ENCODE measurements at regions not wholly inside any gene's neighbourhood (a gene's known extent, or its start where the extent isn't known, plus 50 kb on each side); places are given as distances from the start of the nearest gene placed in this dataset.
"Not testable (repeated sequence)": the region's sequence is repeated elsewhere in the genome, so short reads cannot be mapped to it uniquely, and the experiment has no call there.

DNA sequence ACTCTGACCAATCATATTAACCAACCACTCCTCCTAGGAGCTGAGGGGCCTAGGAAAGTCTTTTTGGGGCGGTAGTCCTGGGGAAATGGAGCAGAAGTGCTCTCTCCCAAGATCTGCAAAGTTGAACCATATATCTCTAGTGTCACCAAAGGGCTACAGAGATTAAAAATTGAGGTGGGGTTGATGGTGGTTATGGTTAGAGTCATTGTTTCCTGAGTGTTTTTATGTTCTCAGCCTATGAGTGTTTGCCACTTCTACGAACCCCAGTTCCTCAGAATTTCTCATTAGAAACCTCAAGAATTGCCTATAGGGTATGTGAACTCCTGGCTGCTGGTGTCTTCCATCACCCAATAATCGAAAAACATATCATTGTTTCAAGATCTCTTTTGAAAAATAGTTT lies 217.8 kb downstream of the CDRT15L2 start:
- Mint-ChIP-seq H3K4me3 (peak overlapping the region; percentile 67 to 85 (median 68)), H3K9me3 (peaks cover 0 to 2% (median 0%) of the 10 kb centered on the region in 6 donors), H3K36me3 (peaks cover 0 to 9% (median 0%) of the 10 kb centered on the region in 3 donors), H3K4me1 (peaks cover 39 to 46% of the 10 kb centered on the region in 2 donors), H3K27me3 (ENCODE audit: low read depth in 3 of 3) (peaks cover 0 to 4% (median 4%) of the 10 kb centered on the region in 3 donors), H3K27ac (peak overlapping the region; percentile 77 to 95 (median 92))
- DNase-seq: peak; percentile 33 to 57 (median 50)

DNA sequence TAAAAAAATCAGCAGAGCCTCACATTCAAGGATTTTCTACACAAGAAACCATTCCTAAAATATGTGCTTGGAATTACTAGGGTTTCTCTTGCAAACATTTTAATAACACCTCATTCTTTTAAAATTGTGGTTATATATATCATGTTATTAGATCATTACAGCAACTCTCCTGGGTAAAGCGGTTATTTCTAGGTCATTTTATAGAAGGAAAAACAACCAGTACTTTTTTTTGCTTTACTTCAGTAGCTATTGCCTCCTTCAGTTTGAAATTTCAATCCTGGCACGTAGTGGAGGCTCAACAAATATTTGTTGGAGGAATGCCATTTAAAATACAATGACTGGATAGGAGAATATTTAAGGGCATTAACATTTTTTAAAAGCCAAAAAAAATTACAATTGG lies 220.6 kb downstream of the CDRT15L2 start:
- Mint-ChIP-seq H3K4me3 (no peak overlapping the region), H3K36me3 (peaks cover 0 to 9% (median 0%) of the 10 kb centered on the region in 3 donors), H3K27ac (no peak overlapping the region)

DNA sequence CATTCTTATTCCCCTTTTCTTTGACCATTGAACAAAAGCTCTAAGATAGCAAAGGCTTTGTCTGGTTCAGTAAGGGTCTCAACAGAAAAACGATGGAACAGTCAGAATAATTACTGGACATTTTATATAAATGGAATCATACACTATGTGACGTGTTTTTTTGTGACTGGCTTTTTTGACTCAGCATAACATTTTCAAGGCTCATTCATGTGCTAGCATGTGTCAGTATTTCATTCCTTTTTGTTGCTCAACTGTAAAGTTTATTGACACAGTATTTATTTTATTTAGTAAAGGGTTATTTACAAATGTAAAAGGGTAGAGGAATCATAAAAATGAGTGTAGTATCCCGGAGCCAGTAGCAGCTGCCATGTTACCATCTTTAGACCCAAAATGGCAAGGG lies 226.2 kb downstream of the CDRT15L2 start:
- H3K4me1 Mint-ChIP-seq: peaks cover 7% of the 10 kb centered on the region in 2 donors
- peaks cover 0 to 4% (median 0%) of the 10 kb centered on the region in 3 donors for H3K36me3 Mint-ChIP-seq
- no peak overlapping the region for H3K27ac Mint-ChIP-seq
- no peak overlapping the region for H3K4me3 Mint-ChIP-seq
- no peak for DNase-seq
- peaks cover 2% of the 10 kb centered on the region in 3 donors for H3K27me3 Mint-ChIP-seq (ENCODE audit: low read depth in 3 of 3)
- peaks cover 0 to 7% (median under 1%) of the 10 kb centered on the region in 6 donors for H3K9me3 Mint-ChIP-seq

More for the DNA sequence above, 220.6 kb downstream of the CDRT15L2 start:
- no peak for DNase-seq
- H3K9me3 Mint-ChIP-seq: peaks cover 0 to 2% (median 0%) of the 10 kb centered on the region in 6 donors
- H3K4me1 Mint-ChIP-seq: peaks cover 41 to 46% of the 10 kb centered on the region in 2 donors
- H3K27me3 Mint-ChIP-seq (ENCODE audit: low read depth in 3 of 3): peaks cover under 1 to 4% (median 4%) of the 10 kb centered on the region in 3 donors

GRCh38 chr17:20807566-20807965 lies 228.0 kb downstream of the CDRT15L2 start:
- not testable (repeated sequence) for H3K4me1 Mint-ChIP-seq; H3K9me3 Mint-ChIP-seq; H3K4me3 Mint-ChIP-seq; DNase-seq; H3K27me3 Mint-ChIP-seq (ENCODE audit: low read depth in 3 of 3); H3K27ac Mint-ChIP-seq; H3K36me3 Mint-ChIP-seq

DNA sequence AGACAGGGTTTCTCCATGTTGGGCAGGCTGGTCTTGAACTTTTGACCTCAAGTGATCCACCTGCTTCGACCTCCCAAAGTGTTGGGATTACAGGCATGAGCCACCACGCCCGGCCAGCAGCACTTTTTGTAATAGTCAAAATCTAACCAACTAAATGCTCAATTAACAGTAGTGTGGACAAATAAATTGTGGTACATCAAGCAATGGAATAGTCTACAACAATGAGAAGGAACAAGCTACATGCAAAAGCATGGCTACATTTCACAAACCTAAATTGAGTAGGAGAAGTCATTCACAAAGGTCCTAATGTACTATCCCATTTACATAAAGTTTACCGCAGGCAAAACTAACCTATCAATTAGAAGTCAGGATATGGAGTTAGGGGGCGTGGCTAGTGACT lies 227.4 kb downstream of the USP22 start:
- not testable (repeated sequence) for H3K4me3 Mint-ChIP-seq; H3K27me3 Mint-ChIP-seq (ENCODE audit: low read depth in 3 of 3); H3K27ac Mint-ChIP-seq; H3K9me3 Mint-ChIP-seq; H3K36me3 Mint-ChIP-seq; H3K4me1 Mint-ChIP-seq; DNase-seq

DNA sequence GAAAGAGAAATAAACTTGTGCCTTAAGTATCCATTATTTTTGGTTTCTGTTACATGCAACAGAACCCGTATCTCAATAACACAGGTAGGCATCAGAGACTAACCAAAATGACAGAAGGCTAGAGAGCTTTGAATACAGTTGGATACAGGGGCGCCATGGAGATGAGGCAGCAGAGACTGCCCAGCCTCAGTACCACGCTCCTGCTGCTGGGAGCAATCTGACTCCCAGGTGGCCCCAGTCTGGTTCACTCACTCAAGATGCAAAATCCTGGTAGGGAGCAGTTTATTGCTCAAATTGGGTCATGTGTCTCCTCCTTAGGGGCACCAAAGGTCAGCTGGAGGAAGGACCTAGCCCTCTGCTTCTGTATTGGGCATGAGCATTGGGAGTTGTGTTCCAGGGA lies 218.9 kb downstream of the USP22 start:
- H3K4me3 Mint-ChIP-seq: no peak overlapping the region
- peaks cover 0 to 3% (median 0%) of the 10 kb centered on the region in 3 donors for H3K36me3 Mint-ChIP-seq
- peaks cover 2 to 5% (median 2%) of the 10 kb centered on the region in 3 donors for H3K27me3 Mint-ChIP-seq (ENCODE audit: low read depth in 3 of 3)
- no peak for DNase-seq
- peak overlapping the region in 1 of 6 donors; percentile 23 for H3K27ac Mint-ChIP-seq
- peaks cover 0 to 2% (median 0%) of the 10 kb centered on the region in 6 donors for H3K9me3 Mint-ChIP-seq
- H3K4me1 Mint-ChIP-seq: no peaks in the 10 kb centered on the region

DNA sequence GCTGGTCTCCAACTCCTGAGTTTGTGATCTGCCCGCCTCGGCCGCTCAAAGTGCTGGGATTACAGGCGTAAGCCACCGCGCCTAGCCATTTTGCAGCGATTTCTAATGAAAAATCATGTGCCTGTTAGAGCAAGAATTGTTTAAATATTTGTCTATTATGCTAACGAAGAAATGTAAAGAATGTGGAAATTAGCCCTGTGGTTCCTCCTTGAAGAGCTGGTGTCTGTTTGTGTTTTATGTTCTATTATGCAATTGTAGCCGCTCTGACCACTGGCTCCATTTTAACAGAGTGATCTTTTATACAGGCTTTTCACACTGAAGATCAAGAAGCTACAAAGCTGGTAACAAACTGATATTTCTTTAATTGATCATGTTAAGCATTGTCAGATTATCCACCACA lies 217.3 kb downstream of the USP22 start:
- H3K27me3 Mint-ChIP-seq (ENCODE audit: low read depth in 3 of 3): peaks cover 2 to 5% (median 2%) of the 10 kb centered on the region in 3 donors
- H3K4me1 Mint-ChIP-seq: no peaks in the 10 kb centered on the region
- peaks cover 0 to 3% (median 3%) of the 10 kb centered on the region in 3 donors for H3K36me3 Mint-ChIP-seq
- DNase-seq: no peak
- H3K27ac Mint-ChIP-seq: no peak overlapping the region
- no peak overlapping the region for H3K4me3 Mint-ChIP-seq
- peaks cover 0 to 2% (median 0%) of the 10 kb centered on the region in 6 donors for H3K9me3 Mint-ChIP-seq

DNA sequence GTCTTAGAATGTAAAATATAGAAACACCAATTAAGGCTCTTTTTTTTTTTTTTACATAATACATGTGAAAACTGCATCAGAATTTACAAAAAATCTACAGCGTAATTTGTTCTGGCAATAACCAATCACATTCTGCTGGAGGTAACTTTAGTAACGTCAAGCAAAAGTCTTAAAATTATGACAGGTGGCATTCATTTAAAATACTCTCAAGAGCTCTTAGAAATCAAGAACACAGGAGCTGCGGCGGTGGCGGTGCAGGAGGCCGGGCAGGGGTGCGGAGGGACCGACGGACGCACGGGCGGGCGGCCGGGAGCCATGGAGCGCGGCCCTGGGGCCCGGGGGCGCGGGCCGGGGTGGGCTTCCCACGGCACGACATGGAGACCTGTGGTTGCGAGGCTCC lies 202.4 kb downstream of the USP22 start:
- peak overlapping the region; percentile 62 to 96 (median 86) for H3K27ac Mint-ChIP-seq
- not testable (repeated sequence) for H3K27me3 Mint-ChIP-seq (ENCODE audit: low read depth in 3 of 3); H3K36me3 Mint-ChIP-seq; H3K9me3 Mint-ChIP-seq
- peaks cover 5 to 19% of the 10 kb centered on the region in 2 donors for H3K4me1 Mint-ChIP-seq
- peak in 2 of 3 donors; percentile 17 to 28 for DNase-seq
- peak overlapping the region; percentile 79 to 88 (median 88) for H3K4me3 Mint-ChIP-seq

- Mint-ChIP-seq H3K27ac (peak overlapping the region in 4 of 6 donors; percentile 34 to 91 (median 84)), H3K4me3 (peak overlapping the region; percentile 65 to 87 (median 85))
- H3K36me3 Mint-ChIP-seq: not testable (repeated sequence)
Observed at GRCh38 chr17:20840987-20841865, 201.6 kb downstream of the USP22 start.

DNA sequence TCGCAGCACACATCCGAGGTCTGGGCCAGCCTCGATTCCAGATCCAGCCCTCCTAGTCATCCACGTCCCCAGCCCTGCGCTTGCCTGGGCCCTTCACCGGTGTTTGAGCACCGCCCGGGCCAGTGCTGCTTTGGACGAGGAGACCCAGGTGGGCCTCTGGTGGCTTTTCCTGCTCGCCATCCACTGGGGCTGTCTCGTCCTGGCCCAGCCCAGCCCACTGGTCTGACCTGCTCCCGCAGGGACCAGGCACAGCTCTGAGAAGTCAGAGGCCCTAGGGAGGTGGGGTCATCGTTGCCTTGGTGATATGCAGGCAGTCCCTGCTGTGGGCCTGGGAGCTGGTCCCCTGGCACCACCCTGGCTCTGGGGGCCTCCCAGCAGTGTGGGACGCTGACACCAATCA lies 200.8 kb downstream of the USP22 start:
- Mint-ChIP-seq H3K4me1 (peaks cover 5 to 19% of the 10 kb centered on the region in 2 donors), H3K27ac (peak overlapping the region in 2 of 6 donors; percentile 71 to 77), H3K4me3 (peak overlapping the region; percentile 54 to 87 (median 69))
- not testable (repeated sequence) for DNase-seq; H3K36me3 Mint-ChIP-seq; H3K9me3 Mint-ChIP-seq; H3K27me3 Mint-ChIP-seq (ENCODE audit: low read depth in 3 of 3)

More at GRCh38 chr17:20840987-20841865, 201.6 kb downstream of the USP22 start:
- H3K27me3 Mint-ChIP-seq (ENCODE audit: low read depth in 3 of 3); H3K9me3 Mint-ChIP-seq: not testable (repeated sequence)
- H3K4me1 Mint-ChIP-seq: peaks cover 5 to 19% of the 10 kb centered on the region in 2 donors
- peak; percentile 32 to 42 (median 42) for DNase-seq

DNA sequence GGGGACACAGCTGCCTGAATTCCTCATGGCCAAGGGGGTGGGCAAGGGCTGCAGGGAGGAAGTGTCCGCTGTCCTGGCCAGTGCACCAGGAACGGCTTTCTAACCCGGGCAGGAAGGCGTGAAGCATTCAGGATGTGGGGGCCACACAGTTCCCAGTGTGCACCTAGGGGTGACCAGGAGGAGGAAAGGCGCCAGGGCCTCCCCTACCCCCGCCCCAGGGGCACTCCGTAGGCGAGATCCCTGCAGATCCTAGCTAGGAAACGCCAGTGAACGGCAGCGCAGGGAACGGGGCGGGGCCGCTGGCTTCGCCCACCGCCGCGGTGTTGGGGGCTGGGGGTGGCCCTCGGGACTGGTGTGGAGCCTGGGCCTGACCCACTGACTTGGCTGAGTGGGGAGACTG lies 199.6 kb downstream of the USP22 start:
- peaks cover 8 to 19% of the 10 kb centered on the region in 2 donors for H3K4me1 Mint-ChIP-seq
- H3K4me3 Mint-ChIP-seq: peak overlapping the region; percentile 54 to 81 (median 69)
- not testable (repeated sequence) for H3K9me3 Mint-ChIP-seq; H3K27me3 Mint-ChIP-seq (ENCODE audit: low read depth in 3 of 3); H3K36me3 Mint-ChIP-seq; DNase-seq
- H3K27ac Mint-ChIP-seq: peak overlapping the region in 2 of 6 donors; percentile 20 to 74

GRCh38 chr17:20843799-20844553 lies 198.8 kb downstream of the USP22 start:
- H3K36me3 Mint-ChIP-seq; H3K27me3 Mint-ChIP-seq (ENCODE audit: low read depth in 3 of 3); H3K9me3 Mint-ChIP-seq: not testable (repeated sequence)
- Mint-ChIP-seq H3K4me1 (peaks cover 14 to 20% of the 10 kb centered on the region in 2 donors), H3K4me3 (peak overlapping the region; percentile 60 to 80 (median 72)), H3K27ac (peak overlapping the region in 1 of 6 donors; percentile 48)
- DNase-seq: peak; percentile 54 to 65 (median 63)

- peak; percentile 6 to 31 (median 29) for DNase-seq
- H3K36me3 Mint-ChIP-seq, H3K9me3 Mint-ChIP-seq, H3K4me3 Mint-ChIP-seq, H3K27ac Mint-ChIP-seq: not testable (repeated sequence)
- Mint-ChIP-seq H3K27me3 (ENCODE audit: low read depth in 3 of 3) (peaks cover 0 to 13% (median 7%) of the 10 kb centered on the region in 3 donors), H3K4me1 (peaks cover 23 to 31% of the 10 kb centered on the region in 2 donors)
Observed at GRCh38 chr17:20848869-20849443, 193.9 kb downstream of the USP22 start.
